ENCODE measurements at regions not wholly inside any gene's neighbourhood (a gene's known extent, or its start where the extent isn't known, plus 50 kb on each side); places are given as distances from the start of the nearest gene placed in this dataset.

DNA sequence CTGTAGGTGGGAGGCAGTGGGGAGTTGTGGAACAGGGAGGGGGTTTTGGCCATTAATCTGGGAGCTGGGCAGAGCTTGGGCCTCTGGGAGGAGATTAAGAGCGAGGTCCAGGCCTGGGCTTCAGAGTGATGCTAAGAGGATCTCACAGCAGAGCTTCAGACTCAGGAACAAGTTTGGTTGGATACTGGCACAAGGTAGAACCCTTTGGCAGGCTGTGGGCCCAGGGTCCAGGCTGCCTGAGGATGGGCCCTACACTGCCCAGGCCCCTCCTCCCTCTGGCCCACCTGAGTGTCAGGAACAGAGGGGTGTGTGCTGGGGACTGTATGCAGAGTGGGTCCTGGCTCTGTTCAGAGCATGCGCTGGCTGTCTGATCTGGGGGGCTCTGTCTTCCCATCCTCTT is 334.9 kb downstream of the CYP26B1 start:
- no peak for DNase-seq (ENCODE audit: low spot score)

DNA sequence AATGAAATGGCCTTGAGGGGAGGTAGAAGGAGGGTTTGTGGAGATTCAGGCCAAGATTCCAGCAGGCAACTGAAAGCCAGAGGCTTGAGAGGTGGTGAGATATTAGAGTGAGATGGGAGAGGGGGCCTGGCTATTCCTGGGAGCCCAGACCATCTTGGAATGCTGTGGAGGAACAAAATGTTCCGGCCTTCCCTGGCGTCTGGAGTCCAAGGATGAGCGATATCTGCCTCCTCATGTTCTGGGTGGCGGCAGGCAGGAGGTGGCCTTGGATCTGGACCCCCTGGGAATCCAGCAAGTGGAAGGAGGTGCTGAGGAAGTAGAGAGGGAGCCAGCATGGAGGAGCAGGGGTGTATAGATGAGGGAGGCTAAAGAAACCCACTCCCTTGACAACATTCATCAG is 335.9 kb downstream of the CYP26B1 start:
- DNase-seq (ENCODE audit: low spot score): no peak

DNA sequence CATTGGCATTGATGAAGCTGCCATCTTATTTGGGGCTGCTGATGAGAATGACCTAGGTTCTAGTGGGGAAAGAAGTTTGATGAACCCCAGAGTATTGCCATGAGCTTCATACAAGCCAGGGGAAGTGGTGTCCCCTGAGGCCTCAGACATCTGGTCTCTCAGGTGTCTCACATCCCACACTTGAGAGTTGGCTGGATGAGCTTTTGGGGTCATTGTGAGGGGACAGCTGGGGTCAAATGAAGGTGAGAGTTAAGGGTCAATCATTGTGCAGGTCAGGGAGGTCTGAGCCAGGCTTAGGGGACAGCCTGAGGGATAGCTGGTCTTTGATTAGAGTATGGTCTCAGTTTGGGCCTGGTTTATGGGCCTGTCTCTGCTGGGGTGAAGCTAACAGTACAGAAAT is 336.5 kb downstream of the CYP26B1 start:
- no peak for DNase-seq (ENCODE audit: low spot score)

DNA sequence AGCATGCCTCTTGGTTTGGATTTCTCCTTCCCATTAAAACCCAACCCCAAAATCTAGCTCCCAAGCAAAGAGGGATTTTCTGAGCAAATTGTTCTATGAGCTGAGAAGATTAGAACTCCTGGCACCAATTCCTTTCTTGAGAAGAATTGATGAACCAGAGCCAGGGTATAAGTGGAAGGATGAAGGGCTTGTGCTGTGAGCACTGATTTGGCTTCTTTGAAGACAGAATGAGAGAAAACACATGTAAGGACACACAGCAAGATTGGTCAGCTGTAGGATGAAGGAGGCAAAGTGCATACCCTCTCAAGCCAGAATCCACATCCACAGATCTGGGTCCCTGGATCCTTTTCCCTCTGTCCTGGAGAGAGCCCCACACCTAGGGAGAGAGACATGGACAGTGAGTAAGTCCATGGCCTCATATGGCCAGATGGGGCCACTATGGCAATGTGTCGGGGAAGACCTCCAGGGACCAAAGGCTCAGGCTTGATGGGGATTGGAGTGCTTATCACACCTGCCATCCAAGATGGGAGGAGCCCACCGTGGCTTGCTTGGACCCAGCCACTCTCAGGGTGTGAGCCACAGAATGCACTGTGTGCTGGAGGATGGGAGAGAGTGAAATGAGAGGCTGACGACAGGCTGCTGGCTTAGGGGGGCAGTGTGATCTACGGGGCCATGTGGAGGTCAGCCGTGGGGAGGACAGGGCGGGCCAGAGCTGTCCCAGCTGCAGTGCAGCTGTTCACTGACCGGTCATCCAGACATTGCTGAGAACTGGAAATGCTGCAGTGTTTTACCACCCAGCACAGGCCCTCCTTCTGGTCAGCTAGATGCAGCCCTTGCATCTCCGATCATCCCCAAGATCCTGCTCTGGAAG is 339.8 kb downstream of the CYP26B1 start:
- DNase-seq (ENCODE audit: low spot score): no peak

DNA sequence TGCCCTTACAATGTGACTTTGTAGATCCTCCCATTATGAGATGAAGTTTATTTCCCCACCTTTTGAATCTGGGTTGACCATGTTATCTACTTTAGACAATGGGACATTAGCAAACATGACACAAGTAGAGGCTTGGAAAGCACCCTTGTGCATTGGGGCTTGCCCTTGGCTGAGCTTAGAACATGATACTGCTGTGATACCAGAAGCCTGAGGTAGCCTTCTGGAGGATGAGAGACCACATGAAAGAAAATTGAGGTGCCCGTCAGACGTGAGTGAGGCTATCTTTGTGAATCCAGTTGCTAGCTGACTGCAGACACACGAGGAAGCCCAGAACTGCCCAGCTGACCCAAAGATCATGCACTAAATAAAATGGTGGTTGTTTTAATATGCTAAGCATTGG is 341.2 kb downstream of the CYP26B1 start:
- no peak for DNase-seq (ENCODE audit: low spot score)

DNA sequence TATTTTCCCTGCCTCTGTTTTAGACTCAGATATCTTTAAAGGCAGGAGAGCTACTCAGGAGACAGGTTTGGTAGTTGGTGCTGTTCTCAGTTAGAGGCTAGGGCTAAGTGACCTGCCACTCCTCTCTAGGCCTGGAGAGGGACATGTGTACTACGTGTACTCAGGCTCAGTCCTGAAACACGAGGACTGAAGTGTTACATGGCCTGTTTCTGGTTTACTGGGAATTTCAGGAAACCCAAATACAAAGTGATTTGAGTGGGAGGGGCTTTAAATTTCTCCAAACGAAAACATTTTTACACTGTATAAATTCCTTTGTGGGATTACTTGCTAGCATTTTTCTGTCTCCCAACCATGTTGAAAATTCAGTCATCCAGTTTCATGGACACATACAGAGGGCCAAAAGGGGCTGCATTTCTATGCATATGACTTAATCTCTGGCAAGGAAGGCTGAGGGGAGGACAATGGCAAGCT is 343.3 kb downstream of the CYP26B1 start:
- no peak for DNase-seq (ENCODE audit: low spot score)

DNA sequence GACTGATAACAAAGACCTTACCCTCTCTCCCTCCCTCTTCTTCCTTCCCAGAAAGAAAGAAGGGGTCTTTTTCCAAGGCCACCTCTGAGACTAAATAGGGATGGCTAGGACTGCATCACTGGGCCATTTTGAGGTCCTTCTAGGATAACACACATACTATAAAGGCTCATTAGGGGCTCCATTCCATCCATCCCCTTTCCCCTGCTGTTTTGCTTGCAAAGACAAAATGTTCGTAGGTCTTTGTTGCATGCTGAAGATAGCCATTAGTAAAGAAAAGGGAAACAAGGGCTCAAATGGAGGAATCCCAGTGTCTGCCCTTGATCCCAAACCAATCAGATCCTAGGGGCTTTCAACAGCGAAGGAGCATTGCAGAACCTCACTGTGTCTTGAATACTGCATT is 344.3 kb downstream of the CYP26B1 start:
- DNase-seq (ENCODE audit: low spot score): no peak

DNA sequence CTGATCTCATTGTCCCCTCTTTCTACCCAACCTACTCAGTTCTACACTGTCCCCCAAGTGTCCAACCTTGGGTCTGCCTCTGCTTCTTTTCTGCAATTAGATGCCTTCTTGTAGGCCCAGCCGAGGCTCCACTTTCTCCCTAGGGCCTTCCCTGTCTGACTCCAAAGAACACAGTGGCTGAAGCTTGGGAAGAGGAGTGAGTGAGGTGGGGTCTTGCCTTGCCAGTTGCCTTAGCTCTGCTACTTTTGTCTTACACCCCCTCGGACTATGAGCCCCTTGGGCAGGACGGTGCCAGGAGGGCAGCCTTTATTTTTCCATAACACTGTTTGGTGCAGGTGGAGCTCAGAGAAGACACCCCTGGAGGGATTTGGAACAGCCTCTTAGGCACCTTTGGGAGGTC is 345.1 kb downstream of the CYP26B1 start:
- DNase-seq (ENCODE audit: low spot score): no peak

DNA sequence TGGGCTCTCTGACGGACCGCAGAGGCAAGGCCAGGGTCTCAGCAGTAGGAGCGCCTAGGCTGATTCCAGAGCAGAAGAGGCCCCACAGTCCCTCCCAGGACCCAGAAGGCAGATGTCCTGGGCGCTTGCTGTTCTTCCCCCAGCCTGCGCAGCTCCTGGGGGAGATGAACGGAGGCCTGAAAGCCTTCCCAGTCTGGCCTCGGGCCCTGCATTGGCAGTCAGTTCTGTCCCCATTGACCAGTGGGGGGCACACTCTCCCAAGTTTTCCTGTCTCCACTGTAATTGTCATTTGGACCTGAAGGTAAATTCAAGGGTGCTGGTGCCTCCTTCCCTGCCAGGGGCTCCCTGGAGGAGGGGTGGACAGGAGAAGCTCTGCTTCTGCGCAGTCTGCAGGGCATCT is 345.7 kb downstream of the CYP26B1 start:
- peak; percentile 82 for DNase-seq (ENCODE audit: low spot score)

DNA sequence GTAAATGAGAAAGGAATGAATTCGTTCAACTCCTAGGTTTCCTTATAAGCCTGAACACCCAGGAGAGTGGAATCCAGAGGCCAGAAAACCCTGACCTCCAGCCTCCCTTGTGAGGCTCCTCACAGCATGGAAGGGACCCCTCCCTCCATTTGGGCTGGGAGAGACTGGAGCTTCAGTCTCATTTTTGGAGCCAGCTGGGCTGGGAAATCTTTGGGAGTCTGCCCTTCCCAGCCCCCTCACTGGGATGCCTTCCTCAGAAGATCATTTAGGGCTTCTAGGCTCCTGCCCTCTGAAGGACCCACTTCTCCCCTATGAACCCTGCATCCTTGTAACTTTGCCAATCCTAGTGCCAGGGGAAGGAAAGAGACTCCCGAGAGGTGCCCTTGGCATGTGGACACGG is 346.1 kb downstream of the CYP26B1 start:
- no peak for DNase-seq (ENCODE audit: low spot score)

DNA sequence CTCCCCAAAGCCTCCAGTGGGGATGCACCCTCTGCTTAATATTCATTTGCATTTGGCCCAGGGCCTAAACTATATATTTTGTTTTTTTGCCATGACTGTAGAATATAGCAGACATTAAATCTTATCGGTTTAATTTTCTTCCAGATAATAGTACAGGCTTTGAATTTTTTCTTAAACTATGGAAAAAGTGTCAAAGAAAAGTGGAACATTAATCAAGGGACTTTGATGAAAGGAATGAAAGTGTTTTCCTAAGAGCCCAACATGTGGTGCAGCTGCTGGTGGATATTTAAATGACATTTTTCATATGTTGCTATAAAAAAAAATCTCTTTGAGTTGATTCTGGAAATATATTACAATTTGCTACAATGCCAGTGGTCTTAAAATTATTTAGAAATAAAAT is 346.8 kb downstream of the CYP26B1 start:
- no peak for DNase-seq (ENCODE audit: low spot score)

DNA sequence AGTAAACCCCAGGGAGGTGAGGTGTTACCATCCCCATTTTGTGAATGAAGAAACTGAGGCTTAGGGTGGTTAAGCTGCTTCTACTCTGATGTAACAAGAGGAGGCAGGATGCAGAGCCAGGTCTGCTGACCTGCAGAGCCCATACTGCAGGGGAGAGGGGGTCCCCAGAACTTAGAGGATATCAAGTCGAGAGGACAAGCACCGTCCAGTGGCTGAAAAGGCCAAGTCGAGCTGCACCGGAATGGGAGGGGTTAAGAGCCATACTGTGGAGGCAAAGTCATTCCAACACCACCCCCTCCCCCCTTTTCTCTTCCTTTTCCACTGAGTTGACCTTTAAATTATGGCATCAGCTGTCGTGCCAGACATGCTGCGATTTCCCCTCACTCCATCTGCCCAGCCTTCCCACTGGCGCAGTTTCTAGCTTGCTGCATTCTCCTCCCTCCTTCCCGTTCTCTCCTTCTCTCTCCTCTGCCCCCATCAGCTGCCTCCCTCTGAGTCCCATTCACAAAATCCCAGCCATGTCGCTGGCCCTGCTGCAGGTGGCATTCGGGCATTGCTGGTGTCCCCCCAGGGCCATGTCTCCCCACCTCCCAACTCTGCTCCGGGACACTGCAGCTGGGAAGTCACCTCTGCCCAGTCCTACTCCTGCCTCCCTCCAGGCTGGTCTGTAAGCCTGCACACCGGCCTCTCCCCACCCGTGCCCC is 346.9 kb downstream of the DYSF start:
- no peak for DNase-seq (ENCODE audit: low spot score)

DNA sequence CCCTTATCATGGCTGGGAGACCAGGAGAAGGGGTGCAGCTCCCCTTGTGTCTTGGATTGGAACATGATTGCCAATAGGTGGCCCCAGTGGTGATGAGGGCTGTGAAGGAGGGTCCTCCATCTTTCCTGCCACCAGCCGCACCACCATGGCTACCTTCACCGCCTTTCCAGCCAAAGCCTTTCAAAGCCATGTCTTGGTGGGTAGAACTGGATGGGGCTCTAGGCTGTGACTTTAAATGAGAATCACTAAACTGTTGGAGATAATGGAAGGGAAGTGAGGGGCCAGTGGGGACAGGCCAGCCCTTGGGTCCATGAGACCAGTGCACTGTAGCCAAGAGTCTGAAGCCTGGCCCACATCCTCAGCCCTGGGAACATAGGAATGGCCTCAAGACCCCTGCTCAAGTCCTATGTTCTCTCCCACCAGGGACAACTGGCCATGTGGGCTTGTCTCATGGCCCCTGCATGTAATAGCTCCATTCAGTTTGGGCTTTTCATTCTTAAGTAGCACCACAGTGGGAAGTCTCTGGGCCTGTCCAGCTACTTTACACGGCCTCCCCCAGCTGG is 345.7 kb downstream of the DYSF start:
- no peak for DNase-seq (ENCODE audit: low spot score)

DNA sequence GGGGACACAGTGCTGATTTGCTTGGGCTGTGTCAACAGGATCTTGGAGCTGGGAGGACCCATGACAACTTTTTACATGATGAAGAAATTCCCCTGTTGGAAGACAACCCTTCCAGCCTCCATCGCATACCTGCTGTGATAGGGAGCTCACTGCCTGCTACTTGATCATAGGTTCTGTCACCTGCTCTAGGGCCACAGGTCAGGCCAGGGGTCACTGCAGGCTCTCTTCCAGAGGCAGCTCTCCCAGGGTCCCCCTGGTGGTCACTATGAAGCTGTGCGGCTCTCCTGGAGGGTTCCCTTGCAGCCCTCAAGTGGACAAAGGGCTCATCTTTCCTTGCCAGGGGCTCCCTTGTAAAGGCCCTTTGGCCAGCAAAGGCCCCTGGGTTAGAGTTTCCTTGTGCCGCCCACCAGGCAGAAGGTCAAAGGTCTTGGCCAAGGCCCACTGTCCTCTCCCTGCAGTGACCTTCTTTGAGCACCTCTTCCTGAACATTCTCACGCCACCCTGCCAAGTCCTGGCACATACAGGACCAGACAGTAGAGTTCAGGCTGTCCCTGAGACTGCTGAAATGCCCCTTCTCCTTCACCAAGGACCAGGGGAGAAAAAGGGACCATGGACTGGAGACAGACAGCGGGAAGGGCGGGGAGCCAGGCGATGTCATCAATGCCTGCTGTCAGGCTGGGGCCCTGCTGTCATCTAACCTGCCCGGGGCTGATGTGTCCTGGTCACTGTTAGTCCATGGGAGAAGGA is 345.1 kb downstream of the DYSF start:
- peak; percentile 89 for DNase-seq (ENCODE audit: low spot score)

DNA sequence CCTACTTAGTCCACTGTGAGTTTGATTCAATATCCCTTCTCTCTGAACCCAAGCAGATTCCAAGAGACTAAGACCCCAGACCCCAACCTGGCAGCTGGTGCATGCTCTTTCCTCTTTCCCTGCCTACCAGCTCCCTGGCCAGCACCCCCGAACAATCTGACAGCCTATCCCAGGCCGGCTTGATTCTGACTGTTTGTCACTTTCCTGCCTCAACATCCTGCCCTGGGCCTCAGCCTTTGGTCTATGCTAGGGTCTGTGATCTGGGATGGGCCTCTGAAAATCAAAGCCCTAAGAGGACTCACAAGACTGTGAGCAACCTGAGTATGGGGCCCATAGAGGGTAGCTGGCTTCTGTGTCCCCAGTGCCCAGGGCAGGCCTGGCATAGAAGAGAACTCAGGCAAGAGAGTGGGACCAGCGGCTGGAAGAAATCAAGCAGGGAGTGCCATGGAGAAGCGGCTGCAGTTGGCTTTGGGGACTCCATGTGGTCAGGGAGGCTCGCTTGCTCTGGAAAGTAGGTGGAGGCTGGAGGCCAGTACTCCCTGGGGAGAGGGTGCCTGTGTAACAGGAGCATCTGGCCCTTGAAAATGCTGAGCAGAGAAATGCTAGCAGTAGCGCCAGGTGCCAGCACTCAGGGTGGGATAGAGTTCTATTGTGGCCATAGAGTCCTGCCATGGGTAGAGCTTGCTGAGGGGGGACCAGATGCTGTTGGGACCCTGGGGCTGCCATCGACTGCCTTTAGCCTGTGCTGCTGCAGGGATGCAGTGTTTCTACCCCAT is 343.9 kb downstream of the DYSF start:
- no peak for DNase-seq (ENCODE audit: low spot score)

DNA sequence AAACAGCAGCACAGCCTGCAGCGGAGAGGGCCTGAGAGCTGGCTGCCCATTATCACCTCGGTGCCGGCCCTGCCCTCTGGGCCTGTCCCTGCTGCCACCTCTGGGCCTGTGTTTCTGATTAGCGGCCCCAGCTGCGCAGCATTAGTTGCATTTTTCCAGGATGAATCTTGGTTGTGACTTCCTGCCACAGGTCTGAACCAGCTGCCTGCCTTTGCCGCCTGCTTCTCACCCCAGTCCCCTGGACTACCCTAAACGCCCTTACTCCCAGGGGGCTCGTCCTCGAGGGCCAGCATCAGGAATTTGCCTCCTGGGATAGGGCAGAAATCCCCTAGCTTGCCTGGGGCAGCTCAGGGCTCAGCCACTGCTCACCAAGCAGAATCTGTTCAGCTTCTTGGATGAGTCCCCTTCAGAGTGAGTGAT is 342.8 kb downstream of the DYSF start:
- DNase-seq (ENCODE audit: low spot score): no peak

DNA sequence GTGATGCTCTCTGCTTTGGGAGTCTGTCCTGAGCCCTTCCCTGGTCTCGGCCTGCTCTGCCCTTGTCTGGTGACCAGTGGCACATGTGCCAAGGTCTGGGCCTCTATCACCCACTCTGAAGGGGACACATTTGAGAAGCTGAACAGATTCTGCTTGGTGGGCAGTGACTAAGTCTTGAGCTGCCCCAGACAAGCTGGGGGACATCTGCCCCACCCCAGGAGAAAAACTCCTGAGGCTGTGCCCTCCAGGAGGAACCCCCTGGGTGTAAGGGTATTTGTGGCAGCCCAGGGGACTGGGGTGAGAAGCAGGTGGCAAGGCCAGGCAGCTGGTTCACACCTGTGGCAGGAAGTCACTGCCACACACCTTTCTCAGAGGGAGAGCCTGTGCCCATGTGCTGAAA is 342.1 kb downstream of the DYSF start:
- no peak for DNase-seq (ENCODE audit: low spot score)

DNA sequence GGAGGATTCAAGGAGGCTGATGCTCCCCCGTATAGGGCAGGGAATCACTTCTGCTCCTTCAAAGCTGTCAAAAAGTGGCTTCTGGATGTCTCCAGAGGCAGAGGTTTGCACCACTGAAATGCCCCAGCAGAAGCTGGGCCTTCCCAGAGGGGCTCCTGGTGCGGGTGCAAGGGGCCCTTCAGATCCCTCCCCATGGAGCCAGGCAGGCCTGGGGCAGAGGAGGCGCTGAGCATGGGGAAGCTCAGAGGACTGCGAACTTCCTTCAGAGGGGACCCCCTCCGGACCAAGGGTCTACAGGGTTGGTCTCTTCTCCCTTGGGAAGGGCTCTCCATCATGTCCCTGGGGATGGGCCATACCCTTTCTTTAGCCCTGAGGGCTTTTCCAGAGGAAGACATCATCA is 341.2 kb downstream of the DYSF start:
- no peak for DNase-seq (ENCODE audit: low spot score)

DNA sequence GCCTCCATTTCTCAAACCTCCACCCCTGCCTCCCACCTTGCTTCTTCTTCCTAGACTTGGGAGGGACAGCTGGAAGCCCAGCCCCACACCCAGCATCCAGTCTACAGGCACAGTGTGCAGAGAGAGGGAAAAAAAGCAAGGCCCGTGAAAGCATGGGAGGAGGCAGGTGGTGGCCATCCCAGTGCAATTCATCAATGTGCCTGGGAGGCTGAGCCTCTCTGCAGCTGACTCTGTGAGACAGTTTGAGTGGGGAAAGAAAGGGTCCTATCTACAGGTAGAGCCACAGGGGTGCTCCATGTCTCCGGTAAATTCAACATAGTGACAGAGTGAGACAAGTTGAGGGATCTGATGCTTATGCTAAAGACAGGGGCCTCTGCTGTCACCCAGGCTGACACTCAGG is 340.6 kb downstream of the DYSF start:
- no peak for DNase-seq (ENCODE audit: low spot score)

DNA sequence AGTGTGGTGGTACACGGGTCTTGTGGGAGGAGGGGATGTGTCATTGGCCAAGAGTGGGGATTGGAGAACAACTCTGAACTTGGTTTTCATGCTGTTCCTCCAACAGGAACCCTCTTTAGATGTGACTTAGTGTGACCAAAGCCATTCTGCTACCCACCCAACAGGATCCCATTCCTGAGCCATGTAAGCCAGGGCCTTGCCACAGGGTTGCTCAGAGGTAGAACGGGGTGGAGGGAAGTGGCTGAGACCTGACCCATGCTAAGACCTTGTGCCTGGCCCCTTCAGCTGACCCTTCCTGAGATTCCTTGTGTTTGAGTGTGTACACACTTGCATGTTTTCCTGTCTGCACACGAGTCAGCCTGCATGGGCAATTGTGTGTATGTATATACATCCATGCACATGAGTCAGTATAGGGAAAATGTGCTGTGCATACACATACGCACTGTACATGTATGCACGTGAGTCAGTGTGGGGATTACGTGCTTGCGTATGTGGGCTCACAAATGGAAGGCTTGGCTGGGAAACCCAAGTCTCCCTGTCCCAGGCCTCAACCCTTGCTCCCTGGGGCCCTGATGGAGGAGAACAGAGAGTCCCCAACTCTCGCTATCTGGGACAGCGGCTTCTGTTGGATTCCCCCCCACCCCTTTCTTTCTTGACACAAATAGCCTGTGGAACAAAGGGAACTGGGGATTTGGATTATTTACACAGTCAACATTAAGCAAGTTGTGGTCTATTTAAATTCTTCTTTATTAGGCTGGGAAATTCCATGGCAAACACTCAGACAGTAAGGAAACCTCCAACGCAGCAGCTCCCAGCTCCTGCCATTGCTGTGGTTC is 339.8 kb downstream of the DYSF start:
- no peak for DNase-seq (ENCODE audit: low spot score)
